ENCODE measurements at regions not wholly inside any gene's neighbourhood (a gene's known extent, or its start where the extent isn't known, plus 50 kb on each side); places are given as distances from the start of the nearest gene placed in this dataset.

GRCh38 chr7:46195934-46196333 lies 274.9 kb upstream of the IGFBP3 start:
- Histone ChIP-seq H3K27ac (no peak overlapping the region), H3K4me1 (peaks cover 0 to 9% (median 0%) of the 10 kb centered on the region in 12 donors), H3K4me3 (no peak overlapping the region), H3K27me3 (no peaks in the 10 kb centered on the region), H3K9me3 (peaks cover 0 to 3% (median 0%) of the 10 kb centered on the region in 12 donors), H3K36me3 (no peaks in the 10 kb centered on the region)
- TF ChIP-seq, protein P1, sequence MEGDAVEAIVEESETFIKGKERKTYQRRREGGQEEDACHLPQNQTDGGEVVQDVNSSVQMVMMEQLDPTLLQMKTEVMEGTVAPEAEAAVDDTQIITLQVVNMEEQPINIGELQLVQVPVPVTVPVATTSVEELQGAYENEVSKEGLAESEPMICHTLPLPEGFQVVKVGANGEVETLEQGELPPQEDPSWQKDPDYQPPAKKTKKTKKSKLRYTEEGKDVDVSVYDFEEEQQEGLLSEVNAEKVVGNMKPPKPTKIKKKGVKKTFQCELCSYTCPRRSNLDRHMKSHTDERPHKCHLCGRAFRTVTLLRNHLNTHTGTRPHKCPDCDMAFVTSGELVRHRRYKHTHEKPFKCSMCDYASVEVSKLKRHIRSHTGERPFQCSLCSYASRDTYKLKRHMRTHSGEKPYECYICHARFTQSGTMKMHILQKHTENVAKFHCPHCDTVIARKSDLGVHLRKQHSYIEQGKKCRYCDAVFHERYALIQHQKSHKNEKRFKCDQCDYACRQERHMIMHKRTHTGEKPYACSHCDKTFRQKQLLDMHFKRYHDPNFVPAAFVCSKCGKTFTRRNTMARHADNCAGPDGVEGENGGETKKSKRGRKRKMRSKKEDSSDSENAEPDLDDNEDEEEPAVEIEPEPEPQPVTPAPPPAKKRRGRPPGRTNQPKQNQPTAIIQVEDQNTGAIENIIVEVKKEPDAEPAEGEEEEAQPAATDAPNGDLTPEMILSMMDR (IDR thresholded peaks at IDR 0.05): no peak
- no peak for TF ChIP-seq POLR2A (IDR thresholded peaks at IDR 0.05)
- WGBS, 4 donors: 80 to 98% (median 88%) methylated on average over 3 of the region's 3 CpGs
- intact Hi-C loops (cut with DNase I): no loop called here
- ATAC-seq: no peak
- DNase-seq: no peak

- Histone ChIP-seq H3K27ac (no peak overlapping the region), H3K9me3 (peaks cover 0 to 3% (median 0%) of the 10 kb centered on the region in 12 donors), H3K27me3 (no peaks in the 10 kb centered on the region), H3K36me3 (no peaks in the 10 kb centered on the region), H3K4me3 (no peak overlapping the region), H3K4me1 (peaks cover 0 to 3% (median 0%) of the 10 kb centered on the region in 12 donors)
- no peak for ATAC-seq
- intact Hi-C loops (cut with DNase I): no loop called here
- TF ChIP-seq, protein P1 (IDR thresholded peaks at IDR 0.05): no peak
- no peak for TF ChIP-seq POLR2A (IDR thresholded peaks at IDR 0.05)
- 71 to 94% (median 86%) methylated on average over 3 of the region's 3 CpGs for WGBS, 4 donors
- DNase-seq: no peak
Observed at GRCh38 chr7:46192271-46192670, 271.2 kb upstream of the IGFBP3 start.

- H3K27me3 ChIP-seq: no peaks in the 10 kb centered on the region
- H3K9me3 ChIP-seq: peaks cover 0 to 3% (median 0%) of the 10 kb centered on the region in 12 donors
- no peaks in the 10 kb centered on the region for H3K36me3 ChIP-seq
- H3K4me1 ChIP-seq: peaks cover 0 to 3% (median 0%) of the 10 kb centered on the region in 12 donors
- DNase-seq (no peak), ATAC-seq (no peak)
- TF ChIP-seq, protein P1 (IDR thresholded peaks at IDR 0.05): no peak
- TF ChIP-seq POLR2A (IDR thresholded peaks at IDR 0.05): no peak
- intact Hi-C loops (cut with DNase I): no loop called here
- no peak overlapping the region for H3K4me3 ChIP-seq
- WGBS, 4 donors: 92 to 94% (median 93%) methylated on average over 4 of the region's 4 CpGs
- no peak overlapping the region for H3K27ac ChIP-seq
Observed at GRCh38 chr7:46191776-46192175, 270.7 kb upstream of the IGFBP3 start.

DNA sequence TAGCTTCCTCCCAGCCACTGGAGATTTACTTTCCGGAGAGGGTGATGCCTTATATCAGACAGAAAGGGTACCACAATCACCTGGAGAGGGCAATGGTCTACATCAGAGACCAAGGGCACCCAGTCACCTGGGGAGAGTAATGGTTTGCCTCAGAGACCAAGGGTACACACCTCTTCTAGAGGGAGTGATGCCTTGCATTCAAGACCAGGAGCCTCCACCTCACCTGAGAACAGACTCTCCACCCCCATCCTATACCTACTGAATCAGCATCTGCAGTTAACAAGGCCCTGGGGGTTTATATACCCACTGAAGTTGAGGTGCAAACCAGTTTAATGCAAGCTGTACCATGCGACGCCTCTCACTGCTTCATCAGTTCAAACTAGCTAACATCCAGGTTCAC lies 270.2 kb upstream of the IGFBP3 start:
- no peaks in the 10 kb centered on the region for H3K36me3 ChIP-seq
- H3K27me3 ChIP-seq: no peaks in the 10 kb centered on the region
- WGBS, 4 donors: 96 to 98% (median 97%) methylated on average over 3 of the region's 3 CpGs
- peaks cover 0 to 3% (median 0%) of the 10 kb centered on the region in 12 donors for H3K4me1 ChIP-seq
- no peak for TF ChIP-seq POLR2A (IDR thresholded peaks at IDR 0.05)
- TF ChIP-seq, protein P1 (IDR thresholded peaks at IDR 0.05): no peak
- DNase-seq (no peak), ATAC-seq (no peak)
- H3K4me3 ChIP-seq: no peak overlapping the region
- H3K27ac ChIP-seq: no peak overlapping the region
- intact Hi-C loops (cut with DNase I): no loop called here
- H3K9me3 ChIP-seq: peaks cover 0 to 3% (median 0%) of the 10 kb centered on the region in 12 donors

All from heart left ventricle (tissue), 16 donors.